Neural cell (in vitro differentiated cells): ENCODE measurements at regions not wholly inside any gene's neighbourhood (a gene's known extent, or its start where the extent isn't known, plus 50 kb on each side); places are given as distances from the start of the nearest gene placed in this dataset.

Experiments
- H2AFZ ChIP-seq: fragments of 200-600, 300-800 bp; sonication (generic), shearing (Covaris generic); 2 replicates; pipeline ENCODE4 v1.6.0; 2014; ENCODE audit warnings: low read depth, mild to moderate bottlenecking, antibody characterized with exemption, low read length, moderate library complexity
- H3F3A ChIP-seq: fragments of 200-600 bp; shearing (Covaris generic); 2 replicates; pipeline ENCODE4 v1.6.1; 2016; ENCODE audit warnings: mild to moderate bottlenecking, moderate library complexity, mixed read lengths, antibody characterized with exemption, low read length; ENCODE audit not compliant: insufficient read depth, poor library complexity, severe bottlenecking
- H3K27ac ChIP-seq: fragments of 200-600, 300-800 bp; sonication (generic), shearing (Covaris generic); 2 replicates; pipeline ENCODE4 v1.5.1; 2014; ENCODE audit warnings: mild to moderate bottlenecking, low read length, moderate library complexity
- H3K27me3 ChIP-seq: fragments of 300-800, 200-600 bp; sonication (generic), shearing (Covaris generic); 2 replicates; pipeline ENCODE4 v1.6.0; 2014; ENCODE audit warnings: mild to moderate bottlenecking, low read depth, low read length, moderate library complexity; ENCODE audit not compliant: insufficient read depth
- H3K36me3 ChIP-seq: fragments of 300-800, 200-600 bp; sonication (generic), shearing (Covaris generic); 2 replicates; pipeline ENCODE4 v1.5.1; 2014; ENCODE audit warnings: mild to moderate bottlenecking, antibody characterized with exemption, low read length, moderate library complexity; ENCODE audit not compliant: insufficient read depth
- H3K4me2 ChIP-seq: fragments of 300-800, 200-600 bp; sonication (generic), shearing (Covaris generic); 2 replicates; pipeline ENCODE4 v1.6.0; 2014; ENCODE audit warnings: mild to moderate bottlenecking, low read length
- H3K4me3 ChIP-seq: fragments of 300-800, 200-600 bp; sonication (generic), shearing (Covaris generic); 2 replicates; pipeline ENCODE4 v1.5.1; 2014; ENCODE audit warnings: mild to moderate bottlenecking, low read length, moderate library complexity
- H3K79me2 ChIP-seq: fragments of 200-600 bp; shearing (Covaris generic); replicated peaks from 2 replicates; pipeline ENCODE4 v1.6.0; 2014; ENCODE audit warnings: mild to moderate bottlenecking, low read length, moderate library complexity; ENCODE audit not compliant: insufficient read depth
- H3K9ac ChIP-seq: fragments of 300-800, 200-600 bp; sonication (generic), shearing (Covaris generic); 2 replicates; pipeline ENCODE4 v1.6.1; 2016; ENCODE audit warnings: mild to moderate bottlenecking, low read length, mixed read lengths
- H3K9me2 ChIP-seq: fragments of 200-600 bp; shearing (Covaris generic); 2 replicates; pipeline ENCODE4 v1.6.1; 2016; ENCODE audit warnings: mild to moderate bottlenecking, low read length, mixed read lengths; ENCODE audit not compliant: insufficient read depth
- H3K9me3 ChIP-seq: fragments of 200-600, 300-800 bp; sonication (generic), shearing (Covaris generic); 2 replicates; pipeline ENCODE4 v1.6.1; 2016; ENCODE audit warnings: mild to moderate bottlenecking, mixed run types, low read length, moderate library complexity, mixed read lengths
- H4K20me1 ChIP-seq: fragments of 200-600 bp; shearing (Covaris generic); 2 replicates; pipeline ENCODE4 v1.6.1; 2016; ENCODE audit warnings: mild to moderate bottlenecking, mixed run types; ENCODE audit not compliant: insufficient read depth
- EP300 ChIP-seq: fragments of 450-650 bp; conservative IDR thresholded peaks from 2 replicates; pipeline ENCODE4 v1.6.1; 2014; ENCODE audit warnings: antibody characterized with exemption, mild to moderate bottlenecking, moderate library complexity; ENCODE audit not compliant: poor library complexity, severe bottlenecking
- EZH2 ChIP-seq: fragments of 200-600, 300-800 bp; shearing (Covaris generic), sonication (generic); IDR thresholded peaks from 2 replicates; pipeline ENCODE4 v1.6.1; 2014; ENCODE audit warnings: antibody characterized with exemption, low read length, borderline replicate concordance, mild to moderate bottlenecking; ENCODE audit not compliant: insufficient read depth, poor library complexity, severe bottlenecking
- MXI1 ChIP-seq: fragments of 450-650 bp; conservative IDR thresholded peaks from 2 replicates; pipeline ENCODE4 v1.6.1; 2014; ENCODE audit warnings: antibody characterized with exemption, mild to moderate bottlenecking; ENCODE audit not compliant: poor library complexity, severe bottlenecking
- POLR2AphosphoS5 ChIP-seq: IDR thresholded peaks from 2 replicates; pipeline ENCODE4 v1.6.1; 2012
- RAD21 ChIP-seq: fragments of 450-650 bp; conservative IDR thresholded peaks from 2 replicates; pipeline ENCODE4 v1.6.1; 2014; ENCODE audit warnings: antibody characterized with exemption, mild to moderate bottlenecking, moderate library complexity
- REST ChIP-seq: IDR thresholded peaks from 2 replicates; pipeline ENCODE4 v1.6.1; 2012; ENCODE audit warnings: borderline replicate concordance
- SMC3 ChIP-seq: fragments of 450-650 bp; conservative IDR thresholded peaks from 2 replicates; pipeline ENCODE4 v1.6.1; 2014; ENCODE audit warnings: antibody characterized with exemption, mild to moderate bottlenecking, moderate library complexity; ENCODE audit not compliant: poor library complexity
- TAF1 ChIP-seq: IDR thresholded peaks from 2 replicates; pipeline ENCODE4 v1.6.1; 2012; ENCODE audit warnings: low read depth
- TF ChIP-seq, protein P1 (sequence below): fragments of 450-650 bp; IDR thresholded peaks from 2 replicates; pipeline ENCODE4 v1.5.1; 2014; ENCODE audit warnings: antibody characterized with exemption, mild to moderate bottlenecking, moderate library complexity; ENCODE audit not compliant: poor library complexity, severe bottlenecking

GRCh38 chrX:122475306-122475705 lies 708.8 kb upstream of the GRIA3 start:
- Histone ChIP-seq H2AFZ (no peak overlapping the region), H3K79me2 (no peaks in the 10 kb centered on the region), H3K4me2 (no peak overlapping the region), H3K36me3 (no peaks in the 10 kb centered on the region), H3K27me3 (no peaks in the 10 kb centered on the region), H3K9me2 (no peaks in the 10 kb centered on the region), H3K9me3 (no peaks in the 10 kb centered on the region), H3K4me3 (no peak overlapping the region), H3K9ac (no peak overlapping the region), H3F3A (no peaks in the 10 kb centered on the region), H4K20me1 (no peaks in the 10 kb centered on the region), H3K27ac (no peak overlapping the region)
- TF ChIP-seq REST: no peak
- TF ChIP-seq EZH2: no peak
- TF ChIP-seq EP300: no peak
- TF ChIP-seq, protein P1, sequence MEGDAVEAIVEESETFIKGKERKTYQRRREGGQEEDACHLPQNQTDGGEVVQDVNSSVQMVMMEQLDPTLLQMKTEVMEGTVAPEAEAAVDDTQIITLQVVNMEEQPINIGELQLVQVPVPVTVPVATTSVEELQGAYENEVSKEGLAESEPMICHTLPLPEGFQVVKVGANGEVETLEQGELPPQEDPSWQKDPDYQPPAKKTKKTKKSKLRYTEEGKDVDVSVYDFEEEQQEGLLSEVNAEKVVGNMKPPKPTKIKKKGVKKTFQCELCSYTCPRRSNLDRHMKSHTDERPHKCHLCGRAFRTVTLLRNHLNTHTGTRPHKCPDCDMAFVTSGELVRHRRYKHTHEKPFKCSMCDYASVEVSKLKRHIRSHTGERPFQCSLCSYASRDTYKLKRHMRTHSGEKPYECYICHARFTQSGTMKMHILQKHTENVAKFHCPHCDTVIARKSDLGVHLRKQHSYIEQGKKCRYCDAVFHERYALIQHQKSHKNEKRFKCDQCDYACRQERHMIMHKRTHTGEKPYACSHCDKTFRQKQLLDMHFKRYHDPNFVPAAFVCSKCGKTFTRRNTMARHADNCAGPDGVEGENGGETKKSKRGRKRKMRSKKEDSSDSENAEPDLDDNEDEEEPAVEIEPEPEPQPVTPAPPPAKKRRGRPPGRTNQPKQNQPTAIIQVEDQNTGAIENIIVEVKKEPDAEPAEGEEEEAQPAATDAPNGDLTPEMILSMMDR: no peak
- TF ChIP-seq SMC3: no peak
- TF ChIP-seq POLR2AphosphoS5: no peak
- TF ChIP-seq TAF1: no peak

DNA sequence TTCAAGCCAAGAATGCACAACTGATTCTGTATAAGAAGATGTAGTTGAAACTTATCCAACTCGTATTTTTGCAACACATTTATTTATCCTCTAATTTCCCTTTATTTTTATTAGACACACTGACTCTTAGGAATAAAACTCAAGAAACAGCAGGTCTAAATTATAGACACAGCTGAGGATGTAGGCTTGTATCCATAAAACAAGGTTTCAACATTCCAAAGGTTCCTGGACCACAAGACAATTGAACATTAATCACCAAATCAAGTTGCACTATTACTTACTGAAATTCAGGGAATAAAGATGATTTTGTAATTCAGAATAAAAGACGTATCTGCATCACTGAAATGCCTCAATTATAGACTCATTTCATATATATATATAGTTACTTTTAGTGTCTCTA lies 683.5 kb upstream of the GRIA3 start:
- H3K9ac ChIP-seq: no peak overlapping the region
- no peaks in the 10 kb centered on the region for H3K36me3 ChIP-seq
- H3K9me2 ChIP-seq: no peaks in the 10 kb centered on the region

More for the DNA sequence above, 683.5 kb upstream of the GRIA3 start:
- no peak overlapping the region for H3K4me3 ChIP-seq
- no peaks in the 10 kb centered on the region for H4K20me1 ChIP-seq
- no peaks in the 10 kb centered on the region for H3K9me3 ChIP-seq
- H3K27ac ChIP-seq: no peak overlapping the region
- H3K4me2 ChIP-seq: no peak overlapping the region
- TF ChIP-seq REST: no peak
- TF ChIP-seq EZH2: no peak
- no peak for TF ChIP-seq TAF1
- TF ChIP-seq EP300: no peak
- TF ChIP-seq MXI1: no peak
- TF ChIP-seq, protein P1: no peak
- TF ChIP-seq RAD21: no peak
- TF ChIP-seq SMC3: no peak
- no peak for TF ChIP-seq POLR2AphosphoS5
- no peak overlapping the region for H2AFZ ChIP-seq
- H3K79me2 ChIP-seq: no peaks in the 10 kb centered on the region
- H3K27me3 ChIP-seq: no peaks in the 10 kb centered on the region
- no peaks in the 10 kb centered on the region for H3F3A ChIP-seq
